ENCODE measurements at regions not wholly inside any gene's neighbourhood (a gene's known extent, or its start where the extent isn't known, plus 50 kb on each side); places are given as distances from the start of the nearest gene placed in this dataset.
"Not testable (repeated sequence)": the region's sequence is repeated elsewhere in the genome, so short reads cannot be mapped to it uniquely, and the experiment has no call there.

DNA sequence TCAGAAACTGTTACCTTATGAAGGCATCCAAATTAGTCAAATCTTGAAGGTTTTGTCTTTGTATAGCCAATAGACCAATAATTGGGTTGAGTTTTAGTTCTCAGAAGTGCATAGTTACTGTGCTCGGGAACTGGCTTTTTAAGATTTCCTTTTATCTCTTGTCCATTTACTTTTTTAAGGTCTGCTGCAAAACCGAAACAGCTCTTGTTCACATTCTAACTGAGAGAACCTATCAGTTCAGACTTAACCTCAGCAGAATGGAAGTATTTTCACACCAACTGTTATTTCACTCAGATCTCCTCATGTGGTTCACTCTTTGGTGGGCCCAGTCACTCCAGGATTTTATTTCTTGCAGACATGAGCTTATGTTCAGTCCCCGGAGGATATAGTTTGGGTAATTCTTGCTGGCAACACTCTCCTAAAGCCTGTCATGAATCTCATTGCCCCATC, 55.5 kb downstream of the TPBG start:
- DNase-seq (ENCODE audit: low spot score), result no peak

DNA sequence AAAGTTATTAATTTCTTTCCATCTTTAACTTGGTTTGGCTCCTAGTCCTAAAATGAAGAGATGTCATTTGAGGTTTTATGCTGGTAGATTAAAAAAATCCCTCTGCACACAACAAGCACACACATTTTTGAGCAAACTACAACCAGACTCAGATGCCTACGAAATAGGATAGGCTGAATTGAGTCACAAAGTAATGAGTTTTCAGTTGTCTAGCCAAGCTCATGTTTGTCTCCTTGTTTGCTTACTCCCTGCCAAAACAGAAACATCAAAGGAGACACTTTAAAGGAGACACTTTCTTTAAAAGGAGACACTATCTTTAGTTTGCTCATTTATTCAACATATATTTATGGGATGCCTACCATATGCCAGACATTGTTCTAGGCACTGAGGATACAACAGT, 56.2 kb downstream of the TPBG start:
- DNase-seq (ENCODE audit: low spot score), result no peak

DNA sequence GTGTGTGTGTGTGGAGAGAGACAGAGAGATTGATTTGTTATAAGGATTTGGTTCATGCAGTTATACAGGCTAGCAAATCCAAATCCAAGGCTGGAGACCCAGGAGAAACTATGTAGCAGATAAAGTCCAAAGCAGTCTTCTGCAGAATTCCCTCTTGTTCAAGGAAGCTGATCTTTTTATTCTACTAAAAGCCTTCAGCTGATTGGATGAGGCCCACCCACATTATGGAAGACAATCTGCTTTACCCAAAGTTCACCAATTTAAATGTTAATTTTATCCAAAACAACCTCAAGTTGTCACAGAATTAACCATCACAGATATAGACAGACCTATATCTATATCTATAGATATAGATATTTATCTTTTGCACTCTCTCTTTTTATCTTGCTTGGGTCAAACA, 67.0 kb downstream of the TPBG start:
- DNase-seq (ENCODE audit: low spot score), result no peak

- no peak for DNase-seq (ENCODE audit: low spot score)
These were observed 73.1 kb downstream of the TPBG start for GRCh38 chr6:82436740-82437139.

GRCh38 chr6:82437701-82438100, 74.1 kb downstream of the TPBG start:
- DNase-seq (ENCODE audit: low spot score), result no peak

GRCh38 chr6:82441047-82441855, 77.6 kb downstream of the TPBG start:
- no peak for DNase-seq (ENCODE audit: low spot score)

DNA sequence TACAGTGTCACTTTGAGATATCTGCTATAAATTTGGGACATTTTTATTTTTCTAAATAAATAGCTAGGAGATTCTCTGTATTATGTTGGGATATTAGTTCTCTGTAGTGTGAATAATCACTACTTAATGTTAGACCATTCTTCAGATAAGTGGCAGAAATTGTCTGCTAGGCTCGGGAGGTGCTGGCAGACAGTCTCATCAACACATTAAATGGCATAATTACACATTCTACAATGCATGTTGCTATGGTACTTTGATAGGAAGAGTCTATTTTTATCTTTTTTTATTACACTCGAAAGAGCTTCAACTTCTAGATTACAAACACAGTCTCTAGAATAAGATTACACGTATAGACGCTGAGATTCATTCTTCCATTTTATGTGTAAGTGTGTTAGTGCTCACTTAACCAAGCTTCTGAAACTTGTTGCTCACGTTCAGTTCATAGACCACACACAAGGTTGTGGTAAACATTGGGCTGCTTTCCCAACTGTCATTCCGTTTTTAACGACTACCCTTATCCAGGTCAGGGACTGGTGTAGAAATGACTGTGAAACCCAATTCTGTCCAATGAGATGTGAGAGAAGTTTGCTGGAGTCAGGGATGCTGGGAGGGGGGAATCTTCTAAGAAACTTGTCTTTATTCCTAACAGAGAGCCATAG, 78.6 kb downstream of the TPBG start:
- no peak for DNase-seq (ENCODE audit: low spot score)

DNA sequence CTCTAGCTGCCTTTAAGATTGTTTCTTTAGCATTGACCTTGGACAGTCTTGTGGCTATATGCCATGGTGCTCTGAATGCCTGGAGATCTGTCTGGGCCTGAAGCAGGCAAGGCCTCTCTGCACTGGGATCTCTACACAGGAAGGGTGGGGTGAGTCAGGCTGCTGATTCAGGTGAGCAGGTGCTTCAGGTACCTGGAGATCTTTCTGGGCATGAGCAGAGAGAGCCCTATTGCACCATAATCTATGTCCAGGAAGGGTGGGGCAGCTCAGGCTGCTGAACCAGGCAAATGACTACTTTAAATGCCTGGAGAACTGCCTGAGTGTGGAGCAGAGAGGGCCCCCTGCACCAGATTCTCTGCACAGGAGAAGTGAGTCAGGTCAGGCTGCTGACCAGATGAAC, 94.5 kb downstream of the TPBG start:
- no peak for DNase-seq (ENCODE audit: low spot score)

GRCh38 chr6:82458705-82459104, 95.1 kb downstream of the TPBG start:
- no peak for DNase-seq (ENCODE audit: low spot score)

DNA sequence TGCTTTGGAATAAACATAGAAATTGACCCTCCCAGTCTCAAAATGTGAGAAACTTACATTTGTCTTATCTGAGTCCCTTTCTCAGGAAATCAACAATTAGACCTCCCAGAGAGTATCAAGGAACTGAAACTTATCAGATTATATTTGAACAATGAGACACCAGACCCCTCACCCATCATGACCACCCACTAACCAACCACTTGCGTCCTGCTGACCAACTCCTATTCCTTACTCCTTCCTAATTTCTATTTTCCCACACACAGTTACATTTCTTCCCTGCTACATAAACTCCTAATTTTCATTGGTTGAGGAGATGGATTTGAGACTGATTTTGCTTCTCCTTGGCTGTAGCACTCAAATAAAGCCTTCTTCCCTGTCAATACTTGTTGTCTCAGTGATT, 97.9 kb downstream of the TPBG start:
- no peak for DNase-seq (ENCODE audit: low spot score)

- DNase-seq (ENCODE audit: low spot score), result no peak
These were observed 103.7 kb downstream of the TPBG start for GRCh38 chr6:82467338-82467737.

DNA sequence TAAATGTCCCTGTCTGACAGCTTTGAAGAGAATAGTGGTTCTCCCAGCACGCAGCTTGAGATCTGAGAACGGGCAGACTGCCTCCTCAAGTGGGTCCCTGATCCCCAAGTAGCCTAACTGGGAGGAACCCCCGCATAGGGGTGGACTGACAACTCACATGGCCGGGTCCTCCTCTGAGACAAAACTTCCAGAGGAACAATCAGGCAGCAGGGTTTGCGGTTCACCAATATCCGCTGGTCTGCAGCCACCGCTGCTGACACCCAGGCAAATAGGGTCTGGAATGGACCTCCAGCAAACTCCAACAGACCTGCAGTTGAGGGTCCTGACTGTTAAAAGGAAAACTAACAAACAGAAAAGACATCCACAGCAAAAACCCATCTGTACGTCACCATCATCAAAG, 106.5 kb downstream of the TPBG start:
- not testable (repeated sequence) for DNase-seq (ENCODE audit: low spot score)

DNA sequence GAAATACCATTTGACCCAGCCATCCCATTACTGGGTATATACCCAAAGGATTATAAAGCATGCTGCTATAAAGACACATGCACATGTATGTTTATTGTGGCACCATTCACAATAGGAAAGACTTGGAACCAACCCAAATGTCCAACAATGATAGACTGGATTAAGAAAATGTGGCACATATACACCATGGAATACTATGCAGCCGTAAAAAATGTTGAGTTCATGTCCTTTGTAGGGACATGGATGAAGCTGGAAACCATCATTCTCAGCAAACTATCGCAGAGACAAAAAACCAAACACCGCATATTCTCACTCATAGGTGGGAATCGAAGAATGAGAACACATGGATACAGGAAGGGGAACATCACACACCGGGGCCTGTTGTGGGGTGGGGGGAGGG, 111.5 kb downstream of the TPBG start:
- not testable (repeated sequence) for DNase-seq (ENCODE audit: low spot score)

DNA sequence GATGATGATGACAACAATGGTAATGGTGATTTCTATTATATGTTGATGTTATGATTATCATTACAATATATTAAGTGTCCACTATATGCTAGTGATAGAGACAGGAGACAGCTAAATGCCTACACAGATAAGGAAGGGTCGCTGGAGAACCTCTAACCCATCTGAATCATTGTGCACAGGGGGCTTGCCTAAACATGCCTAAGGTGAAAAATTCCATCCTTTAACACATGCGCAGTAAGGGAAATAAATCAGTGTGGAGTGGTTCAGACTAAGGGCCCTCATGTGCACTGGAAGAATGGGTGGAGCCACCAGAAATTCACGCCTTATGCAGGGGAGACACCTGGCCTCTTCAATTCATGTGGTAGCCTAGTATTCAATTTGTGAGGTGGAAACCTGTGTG, 120.4 kb downstream of the TPBG start:
- no peak for DNase-seq (ENCODE audit: low spot score)

GRCh38 chr6:82484737-82485626, 121.4 kb downstream of the TPBG start:
- DNase-seq (ENCODE audit: low spot score), result no peak

- DNase-seq (ENCODE audit: low spot score), result no peak
These were observed 124.3 kb downstream of the TPBG start for GRCh38 chr6:82487895-82488294.

- DNase-seq (ENCODE audit: low spot score), result no peak
These were observed 124.8 kb downstream of the TPBG start for GRCh38 chr6:82488403-82488802.

- DNase-seq (ENCODE audit: low spot score), result no peak
These were observed 128.5 kb downstream of the TPBG start for GRCh38 chr6:82492134-82492533.

DNA sequence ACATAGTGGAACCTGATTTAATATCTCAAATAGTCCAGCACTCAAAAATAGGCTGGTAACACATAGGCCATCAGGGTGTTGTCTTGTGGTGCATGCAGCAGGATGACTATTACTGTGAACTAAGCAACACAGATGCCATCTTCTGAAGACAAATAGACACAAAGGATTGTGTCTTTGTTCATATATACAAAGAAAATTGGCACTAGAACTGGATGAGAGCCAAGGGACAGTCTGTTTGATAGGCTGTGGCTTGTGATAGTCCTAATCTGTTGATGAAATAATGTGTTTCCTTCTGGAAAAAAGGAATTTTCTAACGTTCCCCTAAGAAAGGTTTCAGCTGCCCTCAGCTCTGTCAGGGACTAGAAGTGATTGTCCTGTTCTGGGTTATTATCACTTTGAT, 129.8 kb downstream of the TPBG start:
- no peak for DNase-seq (ENCODE audit: low spot score)

GRCh38 chr6:82494367-82494766, 130.8 kb downstream of the TPBG start:
- no peak for DNase-seq (ENCODE audit: low spot score)

DNA sequence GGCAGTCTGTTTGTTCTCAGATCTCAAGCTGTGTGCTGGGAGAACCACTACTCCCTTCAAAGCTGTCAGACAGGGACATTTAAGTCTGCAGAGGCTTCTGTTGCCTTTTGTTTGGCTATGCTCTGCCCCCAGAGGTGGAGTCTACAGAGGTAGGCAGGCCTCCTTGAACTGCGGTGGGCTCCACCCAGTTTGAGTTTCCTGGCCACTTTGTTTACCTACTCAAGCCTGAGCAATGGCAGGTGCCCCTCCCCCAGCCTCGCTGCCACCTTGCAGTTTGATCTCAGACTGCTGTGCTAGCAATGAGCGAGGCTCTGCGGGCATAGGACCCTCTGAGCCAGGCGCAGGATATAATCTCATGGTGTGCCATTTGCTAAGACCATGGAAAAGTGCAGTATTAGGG, 138.3 kb downstream of the TPBG start:
- DNase-seq (ENCODE audit: low spot score), result not testable (repeated sequence)

DNA sequence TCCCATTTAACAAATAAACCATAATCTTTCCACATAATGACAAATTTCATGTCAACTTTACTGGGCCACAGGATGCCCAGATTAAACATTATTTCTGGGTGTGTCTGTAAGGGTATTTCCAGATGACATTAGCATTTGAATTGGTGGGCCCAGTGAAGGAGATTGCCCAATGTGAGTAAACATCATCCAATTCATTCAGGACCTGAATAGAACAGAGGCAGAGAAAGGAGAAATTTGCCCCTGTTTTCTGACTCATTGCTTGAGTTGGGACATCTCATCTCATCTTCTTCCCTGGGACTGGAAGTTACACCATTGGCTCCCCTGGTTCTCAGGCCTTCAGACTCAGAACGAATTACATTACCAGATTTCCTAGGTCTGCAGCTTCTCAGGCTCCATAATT, 142.9 kb downstream of the TPBG start:
- no peak for DNase-seq (ENCODE audit: low spot score)

- no peak for DNase-seq (ENCODE audit: low spot score)
These were observed 143.5 kb downstream of the TPBG start for GRCh38 chr6:82507112-82507511.
